Stomach (tissue), 4 donors: ENCODE measurements at regions not wholly inside any gene's neighbourhood (a gene's known extent, or its start where the extent isn't known, plus 50 kb on each side); places are given as distances from the start of the nearest gene placed in this dataset.

ENCODE experiments used
- CTCF ChIP-seq, 7 experiments: fragments of 450-650 bp in 4 of 7; fragments of 200-600 bp in 3 of 7; sonication (generic) in 3 of 7; IDR thresholded peaks; one replicate each; pipeline ENCODE4 v1.5.1; 2016 to 2019; ENCODE audit warnings: antibody characterized with exemption in 7 of 7, control low read depth in 2 of 7, mild to moderate bottlenecking in 1 of 7
- POLR2AphosphoS5 ChIP-seq, 3 donors: sonication (generic); formaldehyde crosslinking; IDR thresholded peaks; one replicate each; pipeline ENCODE4 v1.6.1; 2016; ENCODE audit warnings: antibody characterized with exemption in 3 of 3

GRCh38 chr5:100188778-100189177 lies 346.4 kb upstream of the FAM174A start:
- TF ChIP-seq CTCF (IDR thresholded peaks at IDR 0.05) (no peak), POLR2AphosphoS5 (IDR thresholded peaks at IDR 0.05) (no peak)
